Ishikawa (cell line): ENCODE measurements at regions not wholly inside any gene's neighbourhood (a gene's known extent, or its start where the extent isn't known, plus 50 kb on each side); places are given as distances from the start of the nearest gene placed in this dataset.

Source experiments
- CEBPB ChIP-seq: IDR thresholded peaks from 2 replicates; pipeline ENCODE4 v1.6.1; 2012
- CREB1 ChIP-seq: IDR thresholded peaks from 2 replicates; pipeline ENCODE4 v1.6.1; 2012; ENCODE audit warnings: low read depth
- EGR1 ChIP-seq: IDR thresholded peaks from 2 replicates; pipeline ENCODE4 v1.6.1; 2012
- EP300 ChIP-seq: IDR thresholded peaks from 2 replicates; pipeline ENCODE4 v1.6.1; 2012; ENCODE audit warnings: borderline replicate concordance
- FOXM1 ChIP-seq: IDR thresholded peaks from 2 replicates; pipeline ENCODE4 v1.6.1; 2012; ENCODE audit warnings: low read depth, borderline replicate concordance
- MAX ChIP-seq: IDR thresholded peaks from 2 replicates; pipeline ENCODE4 v1.6.1; 2012
- NFIC ChIP-seq: IDR thresholded peaks from 2 replicates; pipeline ENCODE4 v1.6.1; 2012
- RAD21 ChIP-seq: IDR thresholded peaks from 2 replicates; pipeline ENCODE4 v1.6.1; 2012; ENCODE audit warnings: low read depth
- REST ChIP-seq: IDR thresholded peaks from 2 replicates; pipeline ENCODE4 v1.6.1; 2012; ENCODE audit warnings: low read depth, mild to moderate bottlenecking
- TAF1 ChIP-seq: IDR thresholded peaks from 2 replicates; pipeline ENCODE4 v1.6.1; 2012; ENCODE audit warnings: low read depth, mild to moderate bottlenecking
- TCF12 ChIP-seq: IDR thresholded peaks from 2 replicates; pipeline ENCODE4 v1.6.1; 2012; ENCODE audit warnings: low read depth
- TEAD4 ChIP-seq: IDR thresholded peaks from 2 replicates; pipeline ENCODE4 v1.6.1; 2012
- USF1 ChIP-seq: IDR thresholded peaks from 2 replicates; pipeline ENCODE4 v1.6.1; 2012
- YY1 ChIP-seq: IDR thresholded peaks from 2 replicates; pipeline ENCODE4 v1.6.1; 2012; ENCODE audit warnings: low read depth
- ZBTB7A ChIP-seq: IDR thresholded peaks from 2 replicates; pipeline ENCODE4 v1.6.1; 2012; ENCODE audit warnings: low read depth

GRCh38 chr9:36742264-36742663 is 169.6 kb downstream of the MELK start:
- no peak for TF ChIP-seq EGR1
- TF ChIP-seq FOXM1: no peak
- TF ChIP-seq YY1: no peak

- TF ChIP-seq EP300 (no peak), FOXM1 (no peak), REST (no peak), EGR1 (no peak), USF1 (no peak), TEAD4 (no peak), TCF12 (no peak), CREB1 (no peak), NFIC (no peak), CEBPB (no peak), TAF1 (no peak), YY1 (no peak), ZBTB7A (no peak), RAD21 (no peak), MAX (no peak)
Measured at GRCh38 chr9:36744678-36745077, 172.0 kb downstream of the MELK start.

- no peak for TF ChIP-seq CREB1
- no peak for TF ChIP-seq REST
- TF ChIP-seq USF1: no peak
- TF ChIP-seq YY1: no peak
- TF ChIP-seq RAD21: no peak
- no peak for TF ChIP-seq EGR1
- no peak for TF ChIP-seq EP300
- TF ChIP-seq TAF1: no peak
- TF ChIP-seq TCF12: no peak
- no peak for TF ChIP-seq CEBPB
- no peak for TF ChIP-seq ZBTB7A
- TF ChIP-seq TEAD4: no peak
- TF ChIP-seq NFIC: no peak
- no peak for TF ChIP-seq MAX
Measured at GRCh38 chr9:36745977-36746376, 173.3 kb downstream of the MELK start.

GRCh38 chr9:36746415-36746814 is 173.7 kb downstream of the MELK start:
- TF ChIP-seq FOXM1 (no peak), CREB1 (no peak), MAX (no peak), YY1 (no peak), EP300 (no peak), TAF1 (no peak), EGR1 (no peak), NFIC (no peak), TCF12 (no peak), USF1 (no peak), REST (no peak), RAD21 (no peak), TEAD4 (no peak), ZBTB7A (no peak)
